Suppressor macrophage treated with lipopolysaccharide for 1 hour (primary cell): ENCODE measurements at regions not wholly inside any gene's neighbourhood (a gene's known extent, or its start where the extent isn't known, plus 50 kb on each side); places are given as distances from the start of the nearest gene placed in this dataset.
"Not testable (repeated sequence)": the region's sequence is repeated elsewhere in the genome, so short reads cannot be mapped to it uniquely, and the experiment has no call there.

Source experiments
- DNase-seq, 3 donors: peaks; one replicate each; pipeline ENCODE4 v3.0.0-alpha.2; 2020 to 2022

DNA sequence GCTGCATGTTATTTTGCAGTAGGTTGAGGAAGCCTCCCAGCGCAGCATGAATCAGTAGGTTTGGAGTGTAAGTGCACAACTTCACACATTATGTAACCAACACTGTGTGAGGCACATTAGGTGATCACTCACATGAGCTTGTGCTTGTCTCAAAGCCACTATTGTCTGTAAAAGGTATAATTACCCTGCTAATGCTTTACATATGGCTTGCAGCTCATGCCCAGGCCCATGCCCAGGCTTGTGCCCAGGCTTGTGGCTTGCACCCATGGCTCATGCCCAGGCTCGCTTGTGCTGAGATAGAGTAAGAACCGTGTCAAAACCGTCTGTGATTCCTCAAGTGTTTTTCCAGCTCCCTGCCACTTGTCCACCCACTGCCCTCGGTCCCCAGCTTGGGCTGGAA is 596.3 kb downstream of the LTN1 start:
- no peak for DNase-seq

DNA sequence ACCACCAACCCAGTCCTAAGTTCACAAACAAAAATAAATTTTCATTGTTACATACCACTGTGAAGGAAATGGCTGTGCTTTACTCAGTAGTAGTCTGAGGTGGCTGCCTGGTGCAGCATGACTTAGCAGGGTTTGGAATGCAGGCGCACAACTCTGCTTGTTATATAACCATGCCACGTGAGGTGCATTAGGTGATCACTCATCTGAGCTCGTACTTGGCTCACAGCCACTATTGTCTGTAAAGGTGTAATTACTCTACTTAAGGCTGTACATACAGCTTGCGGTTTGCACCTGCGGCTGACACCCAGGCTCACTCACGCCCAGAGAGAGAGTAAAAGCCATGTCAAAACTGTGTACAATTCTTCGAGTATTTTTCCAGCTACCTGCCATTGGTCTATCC is 599.4 kb downstream of the LTN1 start:
- DNase-seq: no peak

GRCh38 chr21:28391938-28392849 is 600.5 kb downstream of the LTN1 start:
- DNase-seq: no peak

GRCh38 chr21:28387220-28387619 is 605.5 kb downstream of the LTN1 start:
- DNase-seq: no peak

DNA sequence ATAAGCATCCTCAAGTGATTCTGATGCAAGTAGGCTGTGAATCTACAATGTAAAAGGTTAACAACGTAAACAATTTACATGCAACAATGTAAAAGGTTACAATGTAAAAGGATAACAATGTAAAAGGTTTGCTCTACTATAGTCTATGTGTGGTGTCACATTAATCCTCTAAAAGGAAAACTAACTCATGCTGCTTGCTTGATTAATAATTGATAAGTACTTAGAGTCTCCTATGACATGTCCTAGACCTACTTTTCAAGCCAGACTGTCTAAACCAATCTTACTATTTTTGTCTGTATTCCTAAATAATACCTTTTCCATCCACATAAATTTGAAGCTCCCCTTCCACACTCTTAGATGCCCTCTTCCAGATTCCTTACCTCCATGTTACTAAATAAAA is 606.8 kb downstream of the LTN1 start:
- no peak for DNase-seq

- DNase-seq: not testable (repeated sequence)
Measured at GRCh38 chr21:28381000-28381745, 611.5 kb downstream of the LTN1 start.

DNA sequence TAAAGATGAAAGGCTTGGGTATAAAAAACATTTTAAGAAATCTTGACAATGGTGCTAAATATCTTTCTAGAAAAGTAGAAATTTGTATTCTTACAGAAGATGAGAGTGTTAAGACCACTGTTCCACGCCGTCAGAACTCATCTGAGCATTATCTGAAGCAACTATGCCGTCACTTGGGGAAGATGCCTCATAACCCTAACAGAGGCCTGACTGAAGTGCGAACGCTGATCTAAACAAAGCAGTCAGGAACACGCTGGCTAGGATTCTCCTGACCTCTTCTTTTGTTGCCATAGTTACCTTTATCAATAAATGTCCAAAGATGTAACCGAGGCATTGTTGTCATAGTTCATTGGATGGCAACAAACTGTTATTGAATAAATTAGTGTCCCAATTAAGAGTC is 612.4 kb downstream of the LTN1 start:
- DNase-seq: no peak

DNA sequence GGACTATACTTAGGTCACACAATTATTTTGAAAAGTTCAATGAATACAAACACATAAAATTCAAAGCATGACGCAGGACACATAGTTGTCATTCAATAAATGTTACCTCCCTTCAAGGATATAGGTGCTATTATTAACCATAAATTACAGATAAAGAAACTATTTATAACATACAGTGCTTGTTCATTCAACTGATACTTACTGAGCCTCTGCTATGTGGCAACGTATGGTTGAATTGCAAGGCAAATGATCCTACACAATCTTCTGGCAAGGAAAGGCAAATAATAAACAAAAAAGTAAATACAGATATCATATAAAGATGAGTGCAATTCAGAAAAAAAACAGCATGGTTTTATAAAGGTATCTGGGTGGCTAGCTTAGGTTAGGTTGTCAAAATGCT is 614.7 kb downstream of the LTN1 start:
- no peak for DNase-seq

DNA sequence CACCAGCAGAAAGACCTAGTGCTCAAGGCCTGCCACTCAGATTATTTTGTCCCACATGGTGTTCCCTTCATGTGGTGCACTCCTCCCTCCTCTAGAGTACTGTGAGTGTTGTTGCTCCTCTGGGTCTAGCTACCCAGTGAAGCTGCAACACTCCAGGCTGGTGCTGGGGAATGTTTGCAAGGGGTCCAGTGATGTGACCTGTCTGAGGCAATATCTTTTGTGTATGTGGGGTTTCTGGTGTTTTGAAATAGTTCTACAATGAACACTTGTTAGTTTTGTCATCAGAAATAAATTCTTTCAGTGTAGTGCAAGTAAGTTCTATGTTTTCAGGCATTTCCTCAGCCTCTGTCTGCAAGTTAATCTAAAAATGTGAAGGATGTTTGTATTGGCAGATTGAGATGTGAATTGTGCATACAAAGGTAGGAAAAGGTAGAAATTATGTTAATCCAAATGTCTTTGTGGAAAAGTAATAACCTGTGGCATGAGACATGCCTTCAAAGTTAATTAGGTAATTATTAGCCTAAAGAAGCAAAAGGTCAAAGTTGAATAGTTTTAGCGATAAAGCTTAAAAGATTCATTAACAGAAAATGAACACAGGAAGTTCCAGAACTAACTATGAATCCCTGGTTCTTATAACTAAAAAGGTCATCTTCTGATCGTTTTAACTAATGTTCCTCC is 616.8 kb downstream of the LTN1 start:
- DNase-seq: no peak

DNA sequence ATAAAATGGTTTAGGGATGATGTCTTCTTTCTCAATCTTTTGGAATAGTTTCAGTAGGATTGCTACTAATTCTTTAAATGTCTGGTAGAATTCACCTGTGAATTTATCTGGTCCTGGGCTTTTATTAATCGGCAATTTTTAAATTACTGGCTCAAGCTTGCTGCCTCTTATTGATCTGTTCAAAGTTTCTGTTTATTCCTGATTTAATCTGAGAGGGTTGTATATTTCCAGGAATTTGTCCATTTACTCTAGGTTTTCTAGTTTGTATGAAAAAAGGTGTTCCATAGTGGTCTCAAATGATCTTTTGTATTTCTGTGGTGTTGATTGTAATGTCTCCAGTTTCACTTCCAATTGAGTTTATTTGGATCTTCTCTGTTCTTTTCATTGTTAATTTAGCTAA is 617.8 kb downstream of the LTN1 start:
- no peak for DNase-seq

DNA sequence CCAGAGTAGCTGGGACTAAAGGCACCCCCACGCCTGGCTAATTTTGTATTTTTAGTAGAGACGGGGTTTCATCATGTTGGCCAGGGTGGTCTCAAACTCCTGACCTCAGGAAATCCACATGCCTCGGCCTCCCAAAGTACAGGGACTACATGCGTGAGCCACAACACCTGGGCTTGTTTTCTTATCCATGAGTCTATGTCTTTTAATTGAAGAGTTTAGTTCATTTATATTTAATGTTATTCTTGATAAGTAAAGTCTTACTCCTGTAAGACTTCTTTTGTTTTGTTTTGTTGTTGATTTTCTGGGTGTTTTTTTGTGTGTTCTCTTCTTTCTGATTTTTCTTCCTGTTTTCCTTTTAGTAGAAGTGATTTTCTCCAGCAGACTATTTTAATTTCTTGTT is 621.0 kb downstream of the LTN1 start:
- no peak for DNase-seq

DNA sequence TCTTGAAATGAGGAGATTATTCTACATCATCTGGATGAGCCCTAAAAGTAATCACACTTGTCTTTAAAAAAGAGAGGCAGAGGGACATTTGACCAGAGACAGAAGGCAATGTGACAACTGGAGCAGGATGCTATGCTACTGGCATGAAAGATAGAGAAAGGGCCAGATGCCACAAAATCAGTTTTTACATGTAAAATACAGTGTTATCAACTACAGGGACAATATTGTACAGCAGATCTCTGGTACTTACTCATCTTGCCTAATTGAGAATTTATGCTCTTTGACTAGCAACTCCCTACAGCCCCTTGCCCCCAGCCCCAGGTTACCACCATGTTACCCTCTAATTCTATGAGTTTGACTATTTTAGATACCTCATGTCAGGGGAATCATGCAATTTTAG is 633.4 kb downstream of the LTN1 start:
- no peak for DNase-seq

DNA sequence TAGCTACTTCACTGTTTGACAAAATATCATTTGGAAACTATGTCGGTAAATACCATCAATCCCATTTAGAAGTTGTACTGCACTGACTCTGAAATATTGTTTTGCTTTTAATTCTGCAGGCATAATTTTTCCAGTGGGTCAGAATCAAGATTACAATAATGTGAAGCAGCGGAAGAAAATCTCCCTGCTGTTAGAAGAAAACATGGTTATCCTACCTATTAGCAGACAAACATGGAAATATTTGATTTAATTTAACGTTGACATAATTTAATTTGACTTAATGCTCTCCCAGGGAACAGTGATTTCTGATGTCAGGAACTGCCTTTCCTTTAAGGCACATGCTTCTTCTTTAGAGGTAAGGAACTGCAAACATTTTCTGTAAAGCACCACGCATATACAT is 634.0 kb downstream of the LTN1 start:
- no peak for DNase-seq

- DNase-seq: no peak
Measured at GRCh38 chr21:28358170-28358569, 634.5 kb downstream of the LTN1 start.

DNA sequence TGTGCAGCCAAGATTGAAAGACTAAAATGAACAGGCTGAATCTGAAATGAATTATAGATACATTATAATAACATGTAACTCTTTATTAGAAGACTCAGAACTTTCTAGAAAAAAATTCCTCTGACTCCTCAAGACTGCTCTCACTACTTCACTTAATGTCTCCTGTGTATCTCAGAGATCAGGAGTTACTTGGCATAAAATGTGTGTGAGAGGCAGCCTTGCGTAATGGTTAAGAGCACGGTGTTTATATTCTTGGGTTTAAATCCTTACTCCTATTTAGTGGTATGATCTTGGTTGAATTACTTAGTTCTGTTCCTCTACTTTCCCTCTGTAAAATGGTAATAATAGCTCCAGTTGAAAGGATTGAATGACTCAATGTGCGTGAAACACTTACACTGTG is 634.9 kb downstream of the LTN1 start:
- DNase-seq: no peak

GRCh38 chr21:28356422-28356821 is 636.3 kb downstream of the LTN1 start:
- no peak for DNase-seq

- peak; percentile 41 to 46 (median 41) for DNase-seq
Measured at GRCh38 chr21:28345934-28346333, 646.7 kb downstream of the LTN1 start.

DNA sequence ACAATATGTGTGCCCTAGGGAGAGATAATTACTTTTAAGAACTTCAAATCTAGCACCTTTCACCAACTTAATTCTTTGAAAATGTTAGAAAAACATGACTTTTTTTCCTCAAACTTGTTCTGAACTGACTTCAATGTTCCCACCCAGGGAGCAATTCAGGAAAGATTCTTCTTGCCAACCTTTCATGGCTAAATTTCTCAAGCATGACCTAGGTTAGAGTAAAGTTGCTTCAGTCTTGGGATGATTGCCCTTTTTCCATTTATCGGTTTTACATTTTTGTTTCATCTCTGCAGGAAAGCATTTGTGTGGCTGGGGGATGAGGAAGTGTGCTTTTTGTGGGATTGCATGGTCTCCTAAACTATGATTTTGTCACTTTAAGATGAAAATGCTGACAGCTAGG is 647.7 kb downstream of the LTN1 start:
- no peak for DNase-seq

DNA sequence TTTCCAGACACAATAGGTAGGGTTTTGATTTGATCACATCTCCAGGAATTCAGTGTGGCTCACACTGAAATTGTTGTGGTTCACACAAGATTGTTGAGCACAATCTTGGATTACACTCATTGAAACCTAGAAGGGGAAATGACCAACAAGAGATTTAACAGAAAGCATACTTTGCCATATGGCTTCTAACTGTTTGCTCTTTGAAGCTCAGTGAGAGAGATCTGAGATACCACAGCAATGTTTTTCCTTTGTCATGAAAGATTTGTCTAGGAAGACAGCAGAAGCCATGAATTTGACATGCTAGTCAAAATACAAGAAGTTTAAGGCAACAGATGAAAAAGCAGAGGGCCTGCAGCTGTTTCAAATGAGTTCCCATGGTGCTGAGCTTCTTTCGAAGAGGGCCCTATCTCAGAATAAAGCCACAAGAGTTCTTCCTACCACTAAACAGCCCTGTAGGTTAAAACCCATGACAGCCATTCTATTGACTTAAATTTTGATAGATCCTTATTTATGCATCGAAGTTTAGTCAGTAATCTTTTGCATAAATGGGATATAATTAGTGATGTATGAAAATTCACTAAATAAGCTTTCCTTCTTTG is 650.4 kb downstream of the LTN1 start:
- DNase-seq: no peak

GRCh38 chr21:28339403-28339802 is 653.3 kb downstream of the LTN1 start:
- DNase-seq: no peak

DNA sequence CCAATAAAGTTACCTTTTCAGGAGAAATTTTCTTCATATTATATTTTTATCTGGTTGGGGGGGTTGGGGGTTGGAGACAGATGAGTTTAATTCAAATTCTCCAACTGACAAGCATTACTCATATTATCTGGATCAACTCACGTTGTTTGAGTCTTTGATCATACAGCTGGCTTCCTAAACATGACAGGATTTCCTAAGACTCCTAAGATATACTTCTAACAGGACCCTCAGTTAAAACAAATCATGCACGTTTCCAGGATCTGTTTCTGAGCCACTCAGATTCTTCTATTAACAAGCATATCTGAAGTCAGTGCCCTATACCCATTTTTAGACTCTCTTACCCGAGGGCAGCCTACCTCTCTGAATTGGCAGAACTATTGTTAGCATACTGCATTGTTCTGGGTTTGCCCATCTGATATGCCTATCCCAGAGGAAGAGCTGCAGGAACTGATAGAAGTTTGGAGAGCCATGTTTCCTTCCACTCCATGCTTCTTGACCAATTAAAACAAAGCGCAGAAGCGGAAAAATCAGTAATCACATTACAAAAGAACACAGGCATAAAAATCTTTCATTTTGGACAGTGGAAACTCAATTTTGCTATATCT is 653.9 kb downstream of the LTN1 start:
- no peak for DNase-seq

DNA sequence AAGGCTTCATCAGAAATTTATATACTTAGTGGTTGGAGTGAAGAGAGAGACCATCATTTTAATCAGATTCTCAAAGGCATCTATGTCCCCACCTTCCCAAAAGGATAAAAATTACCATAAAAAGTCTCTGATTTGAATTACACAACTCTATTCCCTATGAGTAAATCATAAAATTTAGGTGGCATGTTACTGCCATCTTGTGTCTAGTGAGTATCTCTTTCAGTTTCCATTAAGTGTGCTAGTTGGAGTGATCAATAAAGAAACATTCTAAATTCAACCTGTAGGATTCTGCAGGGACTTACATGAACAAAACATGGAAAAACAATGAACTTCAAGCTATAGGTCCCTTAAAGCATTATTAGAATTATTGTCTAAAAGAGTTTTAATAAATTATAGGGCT is 655.4 kb downstream of the LTN1 start:
- DNase-seq: peak; percentile 34 to 58 (median 55)

DNA sequence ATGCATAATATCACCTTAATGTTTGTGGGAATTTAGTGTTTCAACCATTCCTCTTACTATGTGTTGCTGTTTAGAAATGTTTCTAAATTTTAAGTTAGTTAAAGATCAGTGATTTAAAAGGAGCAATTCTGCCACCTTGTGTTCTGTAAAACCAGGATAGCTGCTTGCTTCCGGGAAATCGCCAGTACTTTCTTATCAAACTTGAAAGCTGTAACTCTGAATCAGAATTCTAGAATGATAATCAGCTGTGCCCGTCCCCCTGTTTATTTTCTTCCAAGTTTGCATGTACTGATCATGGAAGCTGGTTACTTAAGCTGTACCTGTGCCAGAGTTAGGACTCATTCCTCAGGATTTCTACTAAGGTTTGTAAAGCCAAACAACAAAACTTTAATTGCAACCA is 656.4 kb downstream of the LTN1 start:
- peak; percentile 48 to 55 (median 54) for DNase-seq
